Nephron (organoid): ENCODE measurements at regions not wholly inside any gene's neighbourhood (a gene's known extent, or its start where the extent isn't known, plus 50 kb on each side); places are given as distances from the start of the nearest gene placed in this dataset.

Experiments used
- H3K27ac Mint-ChIP-seq, 3 experiments: 2 replicates each; pipeline ENCODE4 v1.8.0; 2020; ENCODE audit warnings: mixed read lengths in 3 of 3, mild to moderate bottlenecking in 2 of 3, moderate library complexity in 1 of 3
- H3K27me3 Mint-ChIP-seq: 2 replicates; pipeline ENCODE4 v1.8.0; 2021; ENCODE audit warnings: low read depth, mild to moderate bottlenecking, moderate library complexity, mixed read lengths
- H3K36me3 Mint-ChIP-seq: 2 replicates; pipeline ENCODE4 v1.8.0; 2020; ENCODE audit warnings: low read depth, mixed read lengths
- H3K4me1 Mint-ChIP-seq: 2 replicates; pipeline ENCODE4 v1.8.0; 2020; ENCODE audit warnings: mixed read lengths
- H3K4me3 Mint-ChIP-seq, 3 experiments: 2 replicates each; pipeline ENCODE4 v1.8.0; 2020; ENCODE audit warnings: mild to moderate bottlenecking in 3 of 3, mixed read lengths in 3 of 3, moderate library complexity in 2 of 3
- H3K9me3 Mint-ChIP-seq: 2 replicates; pipeline ENCODE4 v1.8.0; 2020; ENCODE audit warnings: mixed read lengths
- CTCF ChIP-seq, 3 experiments: fragments of 200-600 bp; sonication (generic); IDR thresholded peaks; one replicate each; pipeline ENCODE4 v1.5.0; 2021; ENCODE audit warnings: antibody characterized with exemption in 3 of 3; ENCODE audit not compliant: unreplicated experiment in 3 of 3

- TF ChIP-seq CTCF (IDR thresholded peaks at IDR 0.05; ENCODE audit: unreplicated experiment in 3 of 3), result no peak
- Mint-ChIP-seq H3K27me3 (peaks cover 5% of the 10 kb centered on the region), H3K36me3 (no peaks in the 10 kb centered on the region), H3K4me3 (no peak overlapping the region), H3K9me3 (no peaks in the 10 kb centered on the region), H3K4me1 (no peaks in the 10 kb centered on the region), H3K27ac (no peak overlapping the region)
Observed at GRCh38 chr9:116072046-116072445, 81.5 kb upstream of the PAPPA start.

GRCh38 chr9:116073826-116074225 lies 79.8 kb upstream of the PAPPA start:
- no peak overlapping the region for H3K4me3 Mint-ChIP-seq

DNA sequence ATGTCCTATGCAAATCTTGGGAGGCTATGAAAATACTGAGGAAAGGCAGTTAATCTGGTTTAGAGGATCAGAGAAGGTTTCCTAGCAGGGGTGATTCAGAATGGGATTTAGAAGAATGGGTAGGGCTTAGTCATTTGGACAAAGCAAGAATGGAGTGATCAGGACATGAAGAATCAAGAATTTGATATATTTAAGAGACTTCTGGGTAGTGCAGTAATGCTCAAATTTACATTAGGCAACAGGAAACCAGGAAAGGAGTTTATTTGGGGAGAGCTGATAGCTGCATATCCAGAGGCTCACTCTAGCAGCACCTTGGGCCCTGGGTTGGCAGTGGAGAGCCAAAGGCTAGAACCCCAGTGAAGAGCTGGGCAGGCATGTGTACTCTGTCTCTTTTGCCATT lies 78.9 kb upstream of the PAPPA start:
- Mint-ChIP-seq H3K9me3 (no peaks in the 10 kb centered on the region), H3K27me3 (peaks cover 5% of the 10 kb centered on the region), H3K36me3 (no peaks in the 10 kb centered on the region), H3K4me3 (no peak overlapping the region), H3K27ac (no peak overlapping the region), H3K4me1 (no peaks in the 10 kb centered on the region)
- no peak for TF ChIP-seq CTCF (IDR thresholded peaks at IDR 0.05; ENCODE audit: unreplicated experiment in 3 of 3)

More at GRCh38 chr9:116073826-116074225, 79.8 kb upstream of the PAPPA start:
- Mint-ChIP-seq H3K27ac (no peak overlapping the region), H3K27me3 (peaks cover 5% of the 10 kb centered on the region), H3K36me3 (no peaks in the 10 kb centered on the region), H3K9me3 (no peaks in the 10 kb centered on the region), H3K4me1 (no peaks in the 10 kb centered on the region)
- no peak for TF ChIP-seq CTCF (IDR thresholded peaks at IDR 0.05; ENCODE audit: unreplicated experiment in 3 of 3)

DNA sequence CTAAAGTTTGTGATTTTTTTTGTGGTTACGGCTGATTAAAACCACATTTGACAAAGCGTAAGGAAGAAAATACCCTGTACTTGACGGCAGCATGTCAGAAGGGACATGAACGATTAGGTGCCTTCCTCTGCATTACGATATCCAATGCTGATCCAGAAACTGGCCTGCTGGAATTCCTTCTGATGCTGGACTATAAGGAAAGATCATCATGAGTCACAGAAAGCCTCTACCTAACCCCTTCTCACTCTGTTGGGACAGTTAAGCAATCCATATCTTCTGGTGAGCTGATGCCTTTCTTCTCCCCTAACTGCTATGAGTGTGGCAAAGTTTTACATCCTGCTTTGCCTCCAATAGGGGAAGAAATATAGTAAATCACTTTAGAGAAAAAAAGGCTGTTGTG lies 78.4 kb upstream of the PAPPA start:
- Mint-ChIP-seq H3K27me3 (peaks cover 5% of the 10 kb centered on the region), H3K36me3 (no peaks in the 10 kb centered on the region), H3K9me3 (no peaks in the 10 kb centered on the region), H3K4me3 (no peak overlapping the region), H3K27ac (no peak overlapping the region), H3K4me1 (no peaks in the 10 kb centered on the region)
- TF ChIP-seq CTCF (IDR thresholded peaks at IDR 0.05; ENCODE audit: unreplicated experiment in 3 of 3), result no peak

GRCh38 chr9:116078640-116079039 lies 75.0 kb upstream of the PAPPA start:
- no peak overlapping the region for H3K27ac Mint-ChIP-seq

More at GRCh38 chr9:116078640-116079039, 75.0 kb upstream of the PAPPA start:
- H3K36me3 Mint-ChIP-seq, result no peaks in the 10 kb centered on the region
- H3K27me3 Mint-ChIP-seq, result no peaks in the 10 kb centered on the region
- no peaks in the 10 kb centered on the region for H3K9me3 Mint-ChIP-seq
- peaks cover 7% of the 10 kb centered on the region for H3K4me1 Mint-ChIP-seq
- H3K4me3 Mint-ChIP-seq, result no peak overlapping the region
- TF ChIP-seq CTCF (IDR thresholded peaks at IDR 0.05; ENCODE audit: unreplicated experiment in 3 of 3), result no peak
